Naive thymus-derived CD8-positive, alpha-beta T cell (primary cell): ENCODE measurements at regions not wholly inside any gene's neighbourhood (a gene's known extent, or its start where the extent isn't known, plus 50 kb on each side); places are given as distances from the start of the nearest gene placed in this dataset.

Experiments used
- ATAC-seq, 2 donors: fragments of 150-1000 bp; cut with Tn5 transposase in 1 of 2; sonication (Bioruptor Pico), chemical (Tn5 transposase) in 1 of 2; 1 replicate in 1 of 2; 2 replicates in 1 of 2; pipeline ENCODE4 v1.10.0; 2021; ENCODE audit warnings: mild to moderate bottlenecking in 2 of 2, moderate library complexity in 2 of 2
- POLR2A ChIA-PET: fragments of 350-600 bp; sonication (Branson Sonifier 250); formaldehyde crosslinking; loops from one replicate; lab custom pipeline; 2021; ENCODE audit warnings: antibody characterized with exemption; lab: Charles Lee
- DNase-seq, 10 donors: peaks; one replicate each; pipeline versions ENCODE4 v3.0.0 to v3.0.0-alpha.2; 2020 to 2022
- H3K27ac Mint-ChIP-seq, 10 donors: one replicate each; pipeline ENCODE4 v1.8.0; 2020 to 2022; ENCODE audit warnings: mild to moderate bottlenecking in 10 of 10, mixed read lengths in 10 of 10, moderate library complexity in 4 of 10, inconsistent platforms in 1 of 10
- H3K27me3 Mint-ChIP-seq, 5 donors: one replicate each; pipeline ENCODE4 v1.8.0; 2021 to 2022; ENCODE audit warnings: mixed read lengths in 5 of 5
- H3K36me3 Mint-ChIP-seq, 3 donors: one replicate each; pipeline ENCODE4 v1.8.0; 2020 to 2022; ENCODE audit warnings: mixed read lengths in 3 of 3, mild to moderate bottlenecking in 2 of 3, inconsistent platforms in 1 of 3
- H3K4me1 Mint-ChIP-seq, 4 donors: one replicate each; pipeline ENCODE4 v1.8.0; 2021 to 2022; ENCODE audit warnings: mixed read lengths in 4 of 4
- H3K4me3 Mint-ChIP-seq, 10 donors: one replicate each; pipeline ENCODE4 v1.8.0; 2020 to 2022; ENCODE audit warnings: mild to moderate bottlenecking in 10 of 10, mixed read lengths in 10 of 10, moderate library complexity in 6 of 10, inconsistent platforms in 1 of 10
- H3K9me3 Mint-ChIP-seq, 9 donors: one replicate each; pipeline ENCODE4 v1.8.0; 2020 to 2022; ENCODE audit warnings: mixed read lengths in 9 of 9, mild to moderate bottlenecking in 3 of 9, inconsistent platforms in 1 of 9, moderate library complexity in 1 of 9

DNA sequence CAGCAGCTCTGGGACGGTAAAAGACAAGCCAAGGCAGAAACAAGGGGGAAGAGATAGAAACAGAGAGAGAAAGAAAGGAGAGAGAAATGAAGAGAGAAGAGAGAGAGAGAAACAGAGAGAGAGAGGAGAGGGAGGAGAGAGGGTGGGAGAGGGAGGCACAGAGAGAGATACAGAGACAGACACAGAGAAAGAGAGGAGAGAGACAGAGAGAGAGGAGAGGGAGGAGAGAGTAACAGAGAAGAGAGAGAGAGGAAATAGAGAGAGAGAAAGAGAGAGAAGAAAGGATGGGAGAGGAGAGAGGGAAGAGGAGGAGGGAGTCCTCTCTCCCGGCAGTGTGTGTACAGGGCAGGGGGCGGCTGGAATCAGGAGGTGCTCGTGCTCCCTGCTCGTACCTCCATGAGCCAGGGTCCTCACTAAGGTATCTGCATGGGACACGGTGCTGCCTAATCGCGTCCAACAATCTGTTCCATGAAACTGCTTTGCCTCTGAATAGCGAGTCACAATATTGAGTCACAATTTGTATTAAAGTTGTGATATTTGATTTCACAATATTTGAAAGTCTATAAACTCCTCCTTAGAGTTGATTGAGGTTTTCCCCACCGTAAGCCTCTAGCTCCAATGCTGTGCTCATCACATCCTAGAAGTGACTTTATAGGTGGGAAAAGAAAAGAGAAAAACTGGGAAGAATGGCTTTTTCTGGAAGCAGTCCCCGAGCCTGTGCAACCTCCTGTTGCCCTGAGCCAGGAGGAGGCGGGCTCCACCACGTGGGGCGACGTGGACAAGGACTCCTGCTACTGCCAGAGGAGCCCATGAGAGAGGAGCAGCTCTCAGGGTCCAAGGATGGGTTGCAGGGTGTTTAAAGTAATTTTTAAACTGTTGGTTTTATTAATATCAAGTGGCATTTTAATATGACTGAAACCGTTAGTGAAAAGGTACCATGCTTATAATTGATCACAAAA, 81.7 kb upstream of the ARHGEF7 start:
- H3K27me3 Mint-ChIP-seq: peaks cover 9 to 56% (median 28%) of the 10 kb centered on the region in 5 donors
- POLR2A ChIA-PET: no interaction called here
- no peaks in the 10 kb centered on the region for H3K4me1 Mint-ChIP-seq
- ATAC-seq (no peak), DNase-seq (no peak)
- H3K9me3 Mint-ChIP-seq: no peaks in the 10 kb centered on the region
- peak overlapping the region in 2 of 10 donors; percentile 65 to 80 for H3K27ac Mint-ChIP-seq
- H3K4me3 Mint-ChIP-seq: no peak overlapping the region
- no peaks in the 10 kb centered on the region for H3K36me3 Mint-ChIP-seq

DNA sequence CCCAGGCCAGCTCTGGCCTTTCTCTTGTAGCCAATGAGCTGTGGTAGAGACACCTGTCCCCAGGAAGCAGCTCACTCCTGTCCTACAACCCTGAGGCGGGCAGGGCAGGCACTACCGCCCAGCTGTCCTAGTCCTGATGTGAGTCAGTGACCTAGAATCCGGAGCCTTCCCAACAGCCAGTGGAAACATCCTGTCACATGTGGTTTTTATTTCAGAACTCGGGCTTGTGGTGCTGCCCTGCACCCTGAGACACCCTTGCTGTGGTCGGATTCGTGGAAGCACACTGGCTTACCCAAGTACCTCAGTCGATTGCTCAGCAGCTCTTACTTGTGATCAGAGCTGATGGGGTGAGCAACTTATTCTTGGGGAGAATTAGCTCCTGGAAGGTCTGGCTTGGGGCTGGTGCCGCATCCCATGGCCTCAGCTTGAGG, 83.6 kb upstream of the ARHGEF7 start:
- no peak overlapping the region for H3K27ac Mint-ChIP-seq
- peaks cover 7 to 59% (median 26%) of the 10 kb centered on the region in 5 donors for H3K27me3 Mint-ChIP-seq
- no peaks in the 10 kb centered on the region for H3K4me1 Mint-ChIP-seq
- DNase-seq (no peak), ATAC-seq (no peak)
- H3K4me3 Mint-ChIP-seq: no peak overlapping the region
- POLR2A ChIA-PET: no interaction called here
- no peaks in the 10 kb centered on the region for H3K9me3 Mint-ChIP-seq
- H3K36me3 Mint-ChIP-seq: no peaks in the 10 kb centered on the region

DNA sequence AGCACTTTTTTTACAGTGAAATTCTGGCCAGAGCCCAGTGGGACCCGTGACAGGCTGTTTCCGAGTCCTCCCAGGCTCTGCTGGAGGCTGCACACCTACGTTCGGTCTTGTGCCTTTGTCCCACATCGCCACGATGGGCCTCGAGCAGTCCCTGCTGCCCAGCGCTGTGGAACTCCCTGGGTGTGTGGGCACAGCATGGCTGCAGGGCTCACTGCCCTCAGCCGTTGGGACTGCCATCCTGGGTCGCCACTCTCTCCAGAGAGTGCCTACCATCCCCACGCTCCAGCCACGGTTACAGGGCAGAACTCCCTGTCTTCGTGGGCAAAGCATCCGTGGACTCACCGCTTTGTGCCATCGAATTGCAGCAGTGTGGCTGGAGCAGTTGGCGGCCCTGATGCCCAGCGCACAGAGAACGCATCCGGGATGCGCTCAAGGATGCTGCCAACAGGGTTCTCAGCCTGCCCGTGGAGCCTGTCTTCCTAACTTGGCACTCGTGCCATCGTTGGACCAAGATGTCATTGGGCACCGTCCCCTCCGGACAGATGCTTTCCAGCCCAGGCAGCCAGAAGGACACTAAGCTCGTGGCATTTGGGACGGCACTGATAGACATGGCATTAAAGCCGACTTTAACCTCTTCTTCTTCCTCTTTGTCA, 85.0 kb upstream of the ARHGEF7 start:
- no peaks in the 10 kb centered on the region for H3K4me1 Mint-ChIP-seq
- H3K27me3 Mint-ChIP-seq: peaks cover 7 to 58% (median 24%) of the 10 kb centered on the region in 5 donors
- H3K27ac Mint-ChIP-seq: no peak overlapping the region
- H3K9me3 Mint-ChIP-seq: no peaks in the 10 kb centered on the region
- POLR2A ChIA-PET: no interaction called here
- no peak overlapping the region for H3K4me3 Mint-ChIP-seq
- ATAC-seq (no peak), DNase-seq (no peak)
- H3K36me3 Mint-ChIP-seq: no peaks in the 10 kb centered on the region

DNA sequence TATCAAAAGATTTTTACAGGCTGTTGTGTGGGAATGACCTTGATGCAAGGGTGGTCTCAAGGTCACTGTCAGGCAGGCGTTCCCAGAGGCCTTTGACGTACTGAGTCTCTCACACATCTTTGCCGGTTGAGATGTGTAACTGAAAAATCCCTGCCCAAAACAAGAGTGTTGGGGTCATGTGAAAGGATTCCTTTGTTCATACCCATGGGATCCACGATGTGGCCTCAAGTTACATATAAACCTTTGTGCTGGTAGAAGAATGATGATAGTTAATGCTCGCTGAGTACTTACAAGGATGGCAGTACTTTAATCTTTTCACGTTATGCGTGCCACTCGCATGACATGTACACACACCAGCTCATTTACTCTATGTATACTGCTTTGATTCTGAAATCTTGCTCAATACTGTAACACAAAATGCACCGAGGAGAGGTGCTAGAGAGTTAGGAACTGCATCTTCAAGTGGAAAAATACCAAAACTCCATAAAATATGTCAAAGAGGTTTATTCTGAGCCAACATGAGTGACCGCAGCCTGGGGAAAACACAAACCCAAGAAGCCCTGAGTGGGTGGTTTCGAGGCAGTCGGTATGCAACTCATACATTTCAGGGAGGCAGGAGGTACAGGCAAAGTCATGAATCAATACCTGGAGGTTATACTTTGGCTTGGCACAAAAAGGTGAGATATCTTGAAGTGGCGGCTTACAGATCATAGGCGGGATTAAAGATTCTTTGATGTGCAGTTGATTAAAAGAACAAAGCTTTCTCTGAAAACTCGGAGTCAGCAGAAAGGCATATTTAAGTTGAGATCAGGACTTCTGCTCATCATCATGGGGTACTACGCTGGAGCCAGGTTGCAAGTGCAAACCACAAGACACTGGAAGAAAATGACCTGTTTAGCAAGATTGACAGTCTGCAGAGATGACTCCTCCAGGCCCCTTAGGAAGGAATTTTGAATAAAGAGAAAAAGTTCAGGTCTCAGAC, 87.4 kb upstream of the ARHGEF7 start:
- POLR2A ChIA-PET: no interaction called here

DNA sequence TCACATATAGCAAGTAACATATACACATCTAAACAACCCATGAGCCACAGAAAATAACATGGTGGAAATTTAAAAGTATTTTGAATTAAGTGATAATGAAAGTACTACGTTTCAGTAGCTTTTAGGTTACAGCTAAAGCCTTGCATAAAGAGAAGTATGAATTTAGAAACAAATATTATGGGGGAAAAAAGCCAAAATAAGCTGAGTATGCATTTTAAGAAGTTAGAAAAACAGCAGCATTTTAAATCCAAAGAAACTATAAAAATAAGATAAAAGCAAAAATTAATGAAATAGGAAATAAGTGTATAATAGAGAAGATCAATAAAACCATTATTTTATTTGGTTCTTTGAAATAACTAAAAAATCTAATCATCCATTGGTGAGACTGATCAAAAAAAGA, 89.8 kb upstream of the ARHGEF7 start:
- peaks cover 10 to 50% (median 18%) of the 10 kb centered on the region in 5 donors for H3K27me3 Mint-ChIP-seq

More for the DNA sequence above, 87.4 kb upstream of the ARHGEF7 start:
- H3K27me3 Mint-ChIP-seq: peaks cover 6 to 55% (median 21%) of the 10 kb centered on the region in 5 donors
- peaks cover 0 to 7% (median 0%) of the 10 kb centered on the region in 9 donors for H3K9me3 Mint-ChIP-seq
- no peak for ATAC-seq
- no peak overlapping the region for H3K4me3 Mint-ChIP-seq
- H3K27ac Mint-ChIP-seq: no peak overlapping the region
- no peak for DNase-seq
- no peaks in the 10 kb centered on the region for H3K36me3 Mint-ChIP-seq
- H3K4me1 Mint-ChIP-seq: no peaks in the 10 kb centered on the region

DNA sequence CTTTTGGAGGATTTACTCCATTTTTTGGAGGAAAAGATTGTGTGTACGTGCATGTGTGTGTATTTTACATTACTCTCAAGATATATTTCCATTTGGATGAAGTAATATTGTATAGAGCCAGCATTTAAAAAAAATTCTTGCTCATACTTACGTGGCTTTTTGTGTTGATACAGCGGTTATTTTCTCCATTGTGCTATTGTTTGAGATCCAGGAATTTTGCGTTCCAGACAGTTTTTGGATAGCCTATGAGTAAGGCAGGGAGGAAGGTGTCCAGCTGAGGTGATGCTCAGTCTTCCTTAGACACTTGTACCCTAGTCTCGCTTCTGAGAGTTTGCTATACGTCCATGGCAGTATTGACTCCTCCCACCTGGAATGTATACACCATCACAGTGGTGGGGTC, 92.2 kb upstream of the ARHGEF7 start:
- POLR2A ChIA-PET: no interaction called here
- Mint-ChIP-seq H3K36me3 (peaks cover 0 to 14% (median 2%) of the 10 kb centered on the region in 3 donors), H3K4me3 (no peak overlapping the region), H3K27me3 (peaks cover 8 to 33% (median 10%) of the 10 kb centered on the region in 5 donors), H3K9me3 (peaks cover 6 to 29% (median 14%) of the 10 kb centered on the region in 9 donors), H3K27ac (no peak overlapping the region), H3K4me1 (no peaks in the 10 kb centered on the region)
- ATAC-seq (no peak), DNase-seq (no peak)

More for the DNA sequence above, 89.8 kb upstream of the ARHGEF7 start:
- DNase-seq (no peak), ATAC-seq (no peak)
- Mint-ChIP-seq H3K9me3 (peaks cover 6 to 24% (median 14%) of the 10 kb centered on the region in 9 donors), H3K4me1 (no peaks in the 10 kb centered on the region), H3K36me3 (peaks cover 0 to 14% (median 2%) of the 10 kb centered on the region in 3 donors), H3K27ac (no peak overlapping the region), H3K4me3 (no peak overlapping the region)
- POLR2A ChIA-PET: no interaction called here

DNA sequence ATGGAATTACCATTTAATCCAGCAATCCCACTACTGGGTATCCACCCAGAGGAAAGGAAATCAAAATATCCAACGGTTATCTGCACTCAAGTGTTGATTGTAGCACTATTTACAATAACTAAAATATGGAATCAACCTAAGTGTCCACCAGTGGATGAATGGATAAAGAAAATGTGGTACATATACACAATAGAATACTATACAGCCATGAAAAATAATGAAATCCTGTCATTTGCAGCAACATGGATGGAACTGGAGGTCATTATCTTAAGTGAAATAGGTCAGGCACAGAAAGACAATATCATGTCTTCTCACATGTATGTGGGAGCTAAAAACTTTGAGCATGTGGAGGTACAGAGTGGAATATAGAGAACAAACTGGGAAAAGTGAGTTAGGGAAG, 92.9 kb upstream of the ARHGEF7 start:
- DNase-seq: no peak
- Mint-ChIP-seq H3K27me3 (peaks cover 8 to 26% (median 10%) of the 10 kb centered on the region in 5 donors), H3K4me3 (no peak overlapping the region), H3K36me3 (peaks cover 0 to 14% (median 2%) of the 10 kb centered on the region in 3 donors), H3K9me3 (peaks cover 6 to 29% (median 14%) of the 10 kb centered on the region in 9 donors), H3K27ac (no peak overlapping the region), H3K4me1 (no peaks in the 10 kb centered on the region)
- ATAC-seq: no peak
- POLR2A ChIA-PET: no interaction called here

DNA sequence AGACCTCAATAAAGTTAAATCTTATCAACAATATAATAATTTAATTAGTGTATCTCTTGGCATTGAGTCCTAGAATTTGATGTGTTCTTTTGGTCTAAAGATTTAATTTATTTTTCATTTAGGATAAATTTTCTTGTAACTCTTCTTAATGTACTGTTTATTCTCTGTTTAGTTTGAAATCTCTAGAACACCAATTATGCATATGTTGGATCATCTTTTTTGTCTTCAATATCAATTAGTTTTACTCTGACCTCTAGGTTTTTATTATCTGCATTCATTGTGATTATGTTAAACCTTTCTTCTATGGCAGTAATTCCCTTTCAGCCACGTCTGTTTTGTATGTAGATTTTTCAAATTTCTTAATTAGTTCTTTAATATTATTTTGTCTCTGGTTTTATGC, 93.8 kb upstream of the ARHGEF7 start:
- POLR2A ChIA-PET: no interaction called here
- Mint-ChIP-seq H3K4me1 (no peaks in the 10 kb centered on the region), H3K27ac (no peak overlapping the region), H3K9me3 (peaks cover 6 to 29% (median 14%) of the 10 kb centered on the region in 9 donors), H3K27me3 (peaks cover 8 to 22% (median 10%) of the 10 kb centered on the region in 5 donors), H3K36me3 (peaks cover 0 to 14% (median 2%) of the 10 kb centered on the region in 3 donors), H3K4me3 (no peak overlapping the region)
- no peak for DNase-seq
- no peak for ATAC-seq

DNA sequence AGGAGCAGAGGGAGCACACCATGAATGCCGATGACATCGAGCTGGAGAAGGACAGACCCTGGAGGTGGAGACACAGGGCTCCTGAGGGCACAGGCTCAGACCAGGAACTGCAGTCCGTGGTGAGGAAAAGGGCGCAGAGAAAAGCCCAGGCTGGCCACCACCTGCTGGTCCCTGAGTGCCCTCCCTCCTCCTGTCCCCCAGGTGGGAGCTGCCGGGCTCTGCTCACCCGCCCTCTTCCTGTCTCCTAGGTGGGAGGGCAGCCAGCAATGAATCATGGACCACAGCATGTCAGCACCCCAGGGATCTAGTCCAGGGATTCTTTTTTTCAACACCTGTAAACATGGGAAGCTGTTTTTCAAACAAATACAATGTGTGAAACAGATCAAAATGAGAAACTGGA, 94.6 kb upstream of the ARHGEF7 start:
- no peak overlapping the region for H3K27ac Mint-ChIP-seq
- no peak overlapping the region for H3K4me3 Mint-ChIP-seq
- no peak for ATAC-seq
- peaks cover 6 to 29% (median 14%) of the 10 kb centered on the region in 9 donors for H3K9me3 Mint-ChIP-seq
- POLR2A ChIA-PET: no interaction called here
- H3K27me3 Mint-ChIP-seq: peaks cover 8 to 22% (median 10%) of the 10 kb centered on the region in 5 donors
- peaks cover 0 to 14% (median 2%) of the 10 kb centered on the region in 3 donors for H3K36me3 Mint-ChIP-seq
- no peaks in the 10 kb centered on the region for H3K4me1 Mint-ChIP-seq
- no peak for DNase-seq

DNA sequence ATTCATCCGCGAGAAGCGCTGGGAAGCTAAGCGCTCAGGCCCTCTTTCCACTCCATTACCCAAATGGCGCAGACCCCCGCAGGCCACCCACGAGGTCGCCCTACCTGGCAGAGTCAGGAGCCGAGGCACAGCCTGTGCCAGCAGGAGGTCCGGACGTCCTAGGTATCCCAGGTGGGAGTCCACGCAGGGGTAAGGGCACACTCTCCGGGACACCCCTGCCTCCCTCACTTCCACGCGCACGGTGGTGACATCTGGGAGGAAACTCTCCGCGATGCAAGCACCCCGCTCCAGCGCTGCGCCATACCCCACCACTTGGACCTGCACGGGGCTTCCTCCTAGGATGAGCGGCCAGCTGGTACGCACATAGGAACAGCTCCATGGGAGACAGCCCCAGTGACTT, 95.1 kb upstream of the ARHGEF7 start:
- ATAC-seq (no peak), DNase-seq (no peak)
- Mint-ChIP-seq H3K27ac (no peak overlapping the region), H3K9me3 (peaks cover 6 to 29% (median 14%) of the 10 kb centered on the region in 9 donors), H3K4me1 (no peaks in the 10 kb centered on the region), H3K36me3 (peaks cover 0 to 14% (median 2%) of the 10 kb centered on the region in 3 donors), H3K4me3 (no peak overlapping the region), H3K27me3 (peaks cover 8 to 22% (median 10%) of the 10 kb centered on the region in 5 donors)
- POLR2A ChIA-PET: no interaction called here

DNA sequence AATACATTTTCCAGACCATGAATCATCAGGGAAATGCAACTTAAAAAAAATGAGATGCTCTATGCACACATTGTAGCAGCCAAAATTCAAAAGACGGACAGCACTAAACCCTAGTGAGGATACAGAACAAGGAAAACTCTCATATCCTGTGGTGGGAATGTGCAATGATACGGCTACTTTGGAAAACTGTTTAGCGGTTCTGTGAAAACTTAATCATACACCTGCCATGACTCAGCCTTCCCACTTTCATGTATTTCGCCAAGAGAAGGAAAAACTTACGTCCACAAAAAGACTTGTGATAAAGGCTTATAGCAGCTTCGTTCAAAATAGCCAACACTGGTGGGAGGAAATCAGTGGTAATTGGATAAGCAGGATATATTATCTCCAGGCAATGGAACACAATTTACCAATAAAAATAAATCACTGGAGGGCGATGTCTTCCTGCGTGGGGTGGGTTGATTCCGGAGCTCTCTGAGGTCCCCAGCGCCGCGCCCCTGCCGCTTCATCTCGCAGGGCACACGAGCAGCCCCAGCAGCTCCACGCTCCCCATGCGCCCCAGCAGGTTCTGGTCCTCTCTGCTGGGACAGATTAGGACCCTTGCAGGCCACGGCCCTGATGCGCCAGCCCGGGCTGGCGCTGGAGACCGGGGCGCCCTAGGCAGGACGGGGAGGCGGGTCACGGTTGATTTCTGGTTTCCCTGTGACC, 97.2 kb upstream of the ARHGEF7 start:
- POLR2A ChIA-PET: no interaction called here
- Mint-ChIP-seq H3K9me3 (peaks cover 6 to 29% (median 11%) of the 10 kb centered on the region in 9 donors), H3K36me3 (peaks cover 0 to 14% (median 2%) of the 10 kb centered on the region in 3 donors), H3K4me1 (no peaks in the 10 kb centered on the region), H3K27ac (no peak overlapping the region), H3K27me3 (peaks cover 4 to 11% (median 8%) of the 10 kb centered on the region in 5 donors), H3K4me3 (no peak overlapping the region)
- no peak for ATAC-seq
- DNase-seq: no peak
